ENCODE measurements at regions not wholly inside any gene's neighbourhood (a gene's known extent, or its start where the extent isn't known, plus 50 kb on each side); places are given as distances from the start of the nearest gene placed in this dataset.

GRCh38 chr12:94701711-94702110, 51.4 kb upstream of the TMCC3 start:
- TF ChIP-seq RAD21 (IDR thresholded peaks at IDR 0.05; ENCODE audit: low read depth) (no peak), MAX (IDR thresholded peaks at IDR 0.05) (no peak), TEAD4 (IDR thresholded peaks at IDR 0.05) (no peak), CEBPB (IDR thresholded peaks at IDR 0.05) (no peak), CREB1 (IDR thresholded peaks at IDR 0.05; ENCODE audit: low read depth) (no peak), TAF1 (IDR thresholded peaks at IDR 0.05; ENCODE audit: low read depth) (no peak), EP300 (IDR thresholded peaks at IDR 0.05; ENCODE audit: borderline replicate concordance) (no peak), REST (IDR thresholded peaks at IDR 0.05; ENCODE audit: low read depth) (no peak), EGR1 (IDR thresholded peaks at IDR 0.05) (no peak), FOXM1 (IDR thresholded peaks at IDR 0.05; ENCODE audit: borderline replicate concordance, low read depth) (no peak), USF1 (IDR thresholded peaks at IDR 0.05) (no peak), NFIC (IDR thresholded peaks at IDR 0.05) (no peak)

Measured in Ishikawa (cell line).